Inflammatory macrophage treated with lipopolysaccharide for 1 hour (primary cell): ENCODE measurements at regions not wholly inside any gene's neighbourhood (a gene's known extent, or its start where the extent isn't known, plus 50 kb on each side); places are given as distances from the start of the nearest gene placed in this dataset.

ENCODE experiments used
- DNase-seq, 2 donors: peaks; one replicate each; pipeline ENCODE4 v3.0.0-alpha.2; 2020 to 2022

GRCh38 chr11:109752212-109752825 is 330.3 kb downstream of the C11orf87 start:
- no peak for DNase-seq

- no peak for DNase-seq
Observed at GRCh38 chr11:109756521-109756920, 334.5 kb downstream of the C11orf87 start.

GRCh38 chr11:109756951-109757350 is 335.0 kb downstream of the C11orf87 start:
- no peak for DNase-seq

GRCh38 chr11:109762546-109762945 is 330.6 kb upstream of the ZC3H12C start:
- DNase-seq = peak in 1 of 2 donors; percentile 27

GRCh38 chr11:109765709-109766311 is 327.4 kb upstream of the ZC3H12C start:
- no peak for DNase-seq

GRCh38 chr11:109769858-109770257 is 323.3 kb upstream of the ZC3H12C start:
- no peak for DNase-seq

GRCh38 chr11:109770323-109770722 is 322.9 kb upstream of the ZC3H12C start:
- no peak for DNase-seq

- DNase-seq = no peak
Observed at GRCh38 chr11:109772892-109773291, 320.3 kb upstream of the ZC3H12C start.

- DNase-seq = no peak
Observed at GRCh38 chr11:109775686-109776085, 317.5 kb upstream of the ZC3H12C start.

GRCh38 chr11:109783014-109783413 is 310.2 kb upstream of the ZC3H12C start:
- DNase-seq = no peak

- no peak for DNase-seq
Observed at GRCh38 chr11:109783840-109784239, 309.4 kb upstream of the ZC3H12C start.

GRCh38 chr11:109784536-109784935 is 308.7 kb upstream of the ZC3H12C start:
- no peak for DNase-seq

- DNase-seq = no peak
Observed at GRCh38 chr11:109785198-109785597, 308.0 kb upstream of the ZC3H12C start.

- no peak for DNase-seq
Observed at GRCh38 chr11:109785714-109786113, 307.5 kb upstream of the ZC3H12C start.

GRCh38 chr11:109788948-109789490 is 304.2 kb upstream of the ZC3H12C start:
- DNase-seq = no peak

GRCh38 chr11:109789901-109790300 is 303.3 kb upstream of the ZC3H12C start:
- DNase-seq = no peak

- DNase-seq = peak in 1 of 2 donors; percentile 30
Observed at GRCh38 chr11:109791337-109791736, 301.9 kb upstream of the ZC3H12C start.

- no peak for DNase-seq
Observed at GRCh38 chr11:109794501-109794900, 298.7 kb upstream of the ZC3H12C start.

- no peak for DNase-seq
Observed at GRCh38 chr11:109795234-109795633, 298.0 kb upstream of the ZC3H12C start.

- no peak for DNase-seq
Observed at GRCh38 chr11:109796253-109796652, 296.9 kb upstream of the ZC3H12C start.

GRCh38 chr11:109798521-109798920 is 294.7 kb upstream of the ZC3H12C start:
- DNase-seq = no peak

GRCh38 chr11:109799604-109800003 is 293.6 kb upstream of the ZC3H12C start:
- DNase-seq = no peak

GRCh38 chr11:109804911-109805310 is 288.3 kb upstream of the ZC3H12C start:
- DNase-seq = no peak

GRCh38 chr11:109806205-109806604 is 287.0 kb upstream of the ZC3H12C start:
- no peak for DNase-seq

GRCh38 chr11:109808569-109808968 is 284.6 kb upstream of the ZC3H12C start:
- peak; percentile 35 to 49 for DNase-seq
